Endothelial cell of umbilical vein (primary cell): ENCODE measurements at regions not wholly inside any gene's neighbourhood (a gene's known extent, or its start where the extent isn't known, plus 50 kb on each side); places are given as distances from the start of the nearest gene placed in this dataset.

Source experiments
- BruUV-seq: library from RNA; stranded (reverse); fragments of 400-500 nt; replicated peaks from 2 replicates; lab custom pipeline; 2021; lab: Mats Ljungman, UMichigan
- CTCF ChIA-PET: fragments of 300-600, 350-600 bp; sonication (Branson Sonifier 250); formaldehyde crosslinking; loops from one replicate; lab custom pipeline; 2021; ENCODE audit warnings: antibody characterized with exemption, inconsistent platforms; lab: Charles Lee
- POLR2A ChIA-PET: fragments of 300-600, 350-600 bp; sonication (Branson Sonifier 250); formaldehyde crosslinking; loops from one replicate; lab custom pipeline; 2021; ENCODE audit warnings: antibody characterized with exemption, inconsistent platforms; lab: Charles Lee
- DNase-seq: peaks from one replicate; pipeline ENCODE4 v3.0.0-alpha.2; 2011; ENCODE audit warnings: low read depth, low spot score
- FAIRE-seq: peaks from 2 replicates; lab custom pipeline; 2011; peaks lifted over from hg19 to GRCh38; lab: Jason Lieb, UNC
- H2AFZ ChIP-seq: 2 replicates; pipeline ENCODE4 v1.6.0; 2012; ENCODE audit warnings: low read depth, low read length, control low read depth, inconsistent platforms
- H3K27ac ChIP-seq: 2 replicates; pipeline ENCODE4 v1.5.1; 2011; ENCODE audit warnings: low read depth, mild to moderate bottlenecking, control low read depth, low read length, moderate library complexity; ENCODE audit not compliant: insufficient read depth
- H3K27me3 ChIP-seq, 2 experiments: 2 replicates each; pipeline versions ENCODE4 v1.6.0 to v1.6.1; 2011; ENCODE audit warnings: low read length in 2 of 2, mixed read lengths in 1 of 2; ENCODE audit not compliant: control insufficient read depth in 2 of 2, insufficient read depth in 2 of 2
- H3K36me3 ChIP-seq, 2 experiments: 2 replicates in 1 of 2; 3 replicates in 1 of 2; pipeline ENCODE4 v1.5.1; 2011; ENCODE audit warnings: low read length in 2 of 2, mild to moderate bottlenecking in 1 of 2, moderate library complexity in 1 of 2; ENCODE audit not compliant: control insufficient read depth in 2 of 2, insufficient read depth in 2 of 2; ENCODE audit errors: extremely low read depth in 1 of 2
- H3K4me1 ChIP-seq: 3 replicates; pipeline ENCODE4 v1.5.1; 2011; ENCODE audit warnings: mild to moderate bottlenecking, low read length; ENCODE audit not compliant: control insufficient read depth, insufficient read depth; ENCODE audit errors: extremely low read depth
- H3K4me2 ChIP-seq: 2 replicates; pipeline ENCODE4 v1.6.1; 2011; ENCODE audit warnings: low read length, control low read depth, mixed read lengths; ENCODE audit not compliant: insufficient read depth
- H3K4me3 ChIP-seq, 3 experiments: fragments of 200-600 bp in 1 of 3; sonication (generic), shearing (Covaris generic) in 1 of 3; replicated peaks in 1 of 3; 2 replicates each; pipeline ENCODE4 v1.5.1; 2011 to 2016; ENCODE audit warnings: control low read depth in 3 of 3, low read length in 3 of 3, mild to moderate bottlenecking in 2 of 3, inconsistent platforms in 1 of 3, low read depth in 1 of 3, moderate library complexity in 1 of 3; ENCODE audit not compliant: insufficient read depth in 1 of 3
- H3K79me2 ChIP-seq: 2 replicates; pipeline ENCODE4 v1.6.0; 2012; ENCODE audit warnings: low read length, inconsistent platforms; ENCODE audit not compliant: control insufficient read depth, insufficient read depth
- H3K9ac ChIP-seq: replicated peaks from 2 replicates; pipeline ENCODE3; 2011; ENCODE audit warnings: low read length, control low read depth; ENCODE audit not compliant: insufficient read depth; ENCODE audit errors: extremely low read depth
- H3K9me1 ChIP-seq: replicated peaks from 3 replicates; pipeline ENCODE4 v1.6.0; 2011; ENCODE audit warnings: mild to moderate bottlenecking, low read length; ENCODE audit not compliant: control insufficient read depth, insufficient read depth; ENCODE audit errors: extremely low read depth
- H3K9me3 ChIP-seq: replicated peaks from 2 replicates; pipeline ENCODE4 v1.5.1; 2012; ENCODE audit warnings: low read length, inconsistent platforms; ENCODE audit not compliant: control insufficient read depth, insufficient read depth
- H4K20me1 ChIP-seq: replicated peaks from 2 replicates; pipeline ENCODE3; 2011; ENCODE audit warnings: mild to moderate bottlenecking, low read length; ENCODE audit not compliant: control insufficient read depth, insufficient read depth; ENCODE audit errors: extremely low read depth
- EZH2 ChIP-seq: IDR thresholded peaks from 2 replicates; pipeline ENCODE4 v1.6.1; 2012; ENCODE audit warnings: borderline replicate concordance, low read depth, mild to moderate bottlenecking, moderate library complexity, low read length, inconsistent platforms; ENCODE audit not compliant: severe bottlenecking
- FOS ChIP-seq: IDR thresholded peaks from 2 replicates; pipeline ENCODE4 v1.6.1; 2011; ENCODE audit warnings: mild to moderate bottlenecking, low read length, moderate library complexity, borderline replicate concordance; ENCODE audit not compliant: insufficient read depth
- GATA2 ChIP-seq: IDR thresholded peaks from 2 replicates; pipeline ENCODE4 v1.7.0; 2011; ENCODE audit warnings: low read depth, mild to moderate bottlenecking, moderate library complexity, mixed read lengths, low read length; ENCODE audit not compliant: insufficient read length, insufficient read depth
- JUN ChIP-seq: IDR thresholded peaks from 2 replicates; pipeline ENCODE4 v1.6.1; 2011; ENCODE audit warnings: borderline replicate concordance, low read depth; ENCODE audit not compliant: insufficient read length, insufficient read depth
- MYC ChIP-seq: IDR thresholded peaks from one replicate; pipeline ENCODE4 v1.6.1; 2011; ENCODE audit warnings: mild to moderate bottlenecking, low read depth, low read length
- POLR2A ChIP-seq: IDR thresholded peaks from 2 replicates; pipeline ENCODE4 v1.6.1; 2012; ENCODE audit warnings: low read depth, mild to moderate bottlenecking, control low read depth, low read length
- POLR2AphosphoS5 ChIP-seq: IDR thresholded peaks from 2 replicates; pipeline ENCODE4 v1.6.1; 2012; ENCODE audit warnings: low read depth, mild to moderate bottlenecking, control low read depth, low read length, moderate library complexity; ENCODE audit not compliant: insufficient read depth
- dilution Hi-C: fragments of 300-500 bp; cut with MboI; formaldehyde crosslinking; loops from one replicate; pipeline ENCODE4 v1.15.0; 2019; ENCODE audit warnings: low sequenced_read_pairs; ENCODE audit not compliant: extremely low pct_ligation_motif_present
- intact Hi-C: fragments of 100-400 bp; cut with micrococcal nuclease; formaldehyde crosslinking; loops from one replicate; pipeline ENCODE4 v1.10.0; 2022
- TF ChIP-seq, protein P1 (sequence below), 2 donors: IDR thresholded peaks; 1 replicate in 1 of 2; 2 replicates in 1 of 2; pipeline ENCODE4 v1.5.1; 2011; ENCODE audit warnings: low read length in 2 of 2, mild to moderate bottlenecking in 2 of 2, moderate library complexity in 2 of 2, control low read depth in 1 of 2, inconsistent platforms in 1 of 2, low read depth in 1 of 2; ENCODE audit not compliant: insufficient read depth in 1 of 2; ENCODE audit errors: extremely low read depth in 1 of 2
- TF ChIP-seq, protein P2 (sequence below): IDR thresholded peaks from 2 replicates; pipeline ENCODE4 v1.6.1; 2011; ENCODE audit not compliant: insufficient read depth, insufficient read length

DNA sequence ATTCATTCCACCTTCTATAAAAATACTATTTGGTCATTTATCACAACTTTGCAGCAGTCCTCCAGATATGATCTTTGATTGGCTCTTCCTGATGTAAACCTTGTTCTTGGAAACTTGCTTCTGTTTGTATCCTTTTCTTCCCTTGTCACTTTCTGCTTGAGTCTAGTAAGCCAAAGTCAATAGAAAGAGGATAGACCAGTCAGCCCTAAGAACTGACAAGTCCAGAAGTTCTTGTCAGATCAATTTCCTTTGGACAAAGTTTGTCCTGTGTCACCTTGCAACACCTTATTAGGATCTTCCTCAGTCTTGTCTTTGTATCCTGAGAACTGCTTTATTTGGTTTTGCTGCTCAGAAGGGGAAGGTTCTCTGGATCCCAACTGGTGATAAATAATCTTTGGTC is 87.9 kb upstream of the CCDC54 start:
- BruUV-seq, result no TSS peak
- Histone ChIP-seq H3K4me1 (no peaks in the 10 kb centered on the region), H3K9me3 (no peaks in the 10 kb centered on the region), H3K27ac (no peak overlapping the region), H3K9me1 (no peaks in the 10 kb centered on the region), H3K27me3 (peaks cover 0 to 13% of the 10 kb centered on the region in 2 experiments), H3K9ac (no peak overlapping the region), H3K79me2 (no peaks in the 10 kb centered on the region), H3K36me3 (no peaks in the 10 kb centered on the region), H2AFZ (no peak overlapping the region), H4K20me1 (no peaks in the 10 kb centered on the region), H3K4me3 (no peak overlapping the region), H3K4me2 (no peak overlapping the region)
- TF ChIP-seq, protein P1, sequence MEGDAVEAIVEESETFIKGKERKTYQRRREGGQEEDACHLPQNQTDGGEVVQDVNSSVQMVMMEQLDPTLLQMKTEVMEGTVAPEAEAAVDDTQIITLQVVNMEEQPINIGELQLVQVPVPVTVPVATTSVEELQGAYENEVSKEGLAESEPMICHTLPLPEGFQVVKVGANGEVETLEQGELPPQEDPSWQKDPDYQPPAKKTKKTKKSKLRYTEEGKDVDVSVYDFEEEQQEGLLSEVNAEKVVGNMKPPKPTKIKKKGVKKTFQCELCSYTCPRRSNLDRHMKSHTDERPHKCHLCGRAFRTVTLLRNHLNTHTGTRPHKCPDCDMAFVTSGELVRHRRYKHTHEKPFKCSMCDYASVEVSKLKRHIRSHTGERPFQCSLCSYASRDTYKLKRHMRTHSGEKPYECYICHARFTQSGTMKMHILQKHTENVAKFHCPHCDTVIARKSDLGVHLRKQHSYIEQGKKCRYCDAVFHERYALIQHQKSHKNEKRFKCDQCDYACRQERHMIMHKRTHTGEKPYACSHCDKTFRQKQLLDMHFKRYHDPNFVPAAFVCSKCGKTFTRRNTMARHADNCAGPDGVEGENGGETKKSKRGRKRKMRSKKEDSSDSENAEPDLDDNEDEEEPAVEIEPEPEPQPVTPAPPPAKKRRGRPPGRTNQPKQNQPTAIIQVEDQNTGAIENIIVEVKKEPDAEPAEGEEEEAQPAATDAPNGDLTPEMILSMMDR (IDR thresholded peaks at IDR 0.05; ENCODE audit: extremely low read depth in 1 of 2, insufficient read depth in 1 of 2, low read depth in 1 of 2, low read length in 2 of 2), result no peak
- TF ChIP-seq EZH2 (no peak), GATA2 (no peak), POLR2A (no peak), JUN (no peak), MYC (no peak), POLR2AphosphoS5 (no peak), FOS (no peak)
- TF ChIP-seq, protein P2, sequence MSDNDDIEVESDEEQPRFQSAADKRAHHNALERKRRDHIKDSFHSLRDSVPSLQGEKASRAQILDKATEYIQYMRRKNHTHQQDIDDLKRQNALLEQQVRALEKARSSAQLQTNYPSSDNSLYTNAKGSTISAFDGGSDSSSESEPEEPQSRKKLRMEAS, result no peak
- DNase-seq (no peak), FAIRE-seq (no peak)
- ChIA-PET CTCF (interaction anchor here (0.7 kb wide), 1 partner anchor 132 kb away, joined by 3 read pairs; no protein-coding TSS in a partner anchor), POLR2A (no interaction called here)
- intact Hi-C loops, result no loop called here
- dilution Hi-C loops, result no loop called here
